ENCODE measurements at regions not wholly inside any gene's neighbourhood (a gene's known extent, or its start where the extent isn't known, plus 50 kb on each side); places are given as distances from the start of the nearest gene placed in this dataset.

DNA sequence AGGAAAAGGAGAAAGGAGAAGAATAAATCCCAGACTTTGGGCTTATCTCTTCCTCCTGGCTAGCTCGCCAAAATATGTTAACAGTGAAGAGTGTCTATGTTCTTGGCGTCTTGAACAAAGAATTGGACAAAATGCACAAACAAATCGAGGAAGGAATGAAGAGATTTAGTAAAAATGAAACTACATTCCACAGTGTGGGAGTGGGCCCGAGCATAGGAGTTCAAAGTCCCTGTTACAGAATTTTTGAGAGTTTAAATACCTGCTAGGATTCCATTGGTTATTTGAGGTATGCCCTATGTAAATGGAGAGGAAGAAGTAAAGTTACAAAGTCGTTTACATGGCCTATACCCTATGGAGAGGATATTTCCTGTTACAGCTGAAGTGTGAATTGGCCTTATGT is 525.1 kb upstream of the CNTN5 start:
- TF ChIP-seq, protein P1, sequence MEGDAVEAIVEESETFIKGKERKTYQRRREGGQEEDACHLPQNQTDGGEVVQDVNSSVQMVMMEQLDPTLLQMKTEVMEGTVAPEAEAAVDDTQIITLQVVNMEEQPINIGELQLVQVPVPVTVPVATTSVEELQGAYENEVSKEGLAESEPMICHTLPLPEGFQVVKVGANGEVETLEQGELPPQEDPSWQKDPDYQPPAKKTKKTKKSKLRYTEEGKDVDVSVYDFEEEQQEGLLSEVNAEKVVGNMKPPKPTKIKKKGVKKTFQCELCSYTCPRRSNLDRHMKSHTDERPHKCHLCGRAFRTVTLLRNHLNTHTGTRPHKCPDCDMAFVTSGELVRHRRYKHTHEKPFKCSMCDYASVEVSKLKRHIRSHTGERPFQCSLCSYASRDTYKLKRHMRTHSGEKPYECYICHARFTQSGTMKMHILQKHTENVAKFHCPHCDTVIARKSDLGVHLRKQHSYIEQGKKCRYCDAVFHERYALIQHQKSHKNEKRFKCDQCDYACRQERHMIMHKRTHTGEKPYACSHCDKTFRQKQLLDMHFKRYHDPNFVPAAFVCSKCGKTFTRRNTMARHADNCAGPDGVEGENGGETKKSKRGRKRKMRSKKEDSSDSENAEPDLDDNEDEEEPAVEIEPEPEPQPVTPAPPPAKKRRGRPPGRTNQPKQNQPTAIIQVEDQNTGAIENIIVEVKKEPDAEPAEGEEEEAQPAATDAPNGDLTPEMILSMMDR (IDR thresholded peaks at IDR 0.05) = no peak
- TF ChIP-seq POLR2A (IDR thresholded peaks at IDR 0.05) = no peak

Measured in Peyer's patch (tissue), 4 donors.